ENCODE measurements at regions not wholly inside any gene's neighbourhood (a gene's known extent, or its start where the extent isn't known, plus 50 kb on each side); places are given as distances from the start of the nearest gene placed in this dataset.

- no peak for DNase-seq
Observed at GRCh38 chr5:5983261-5983980, 394.9 kb downstream of the MED10 start.

GRCh38 chr5:5981562-5981961 lies 396.8 kb downstream of the MED10 start:
- no peak for DNase-seq

- DNase-seq, result no peak
Observed at GRCh38 chr5:5980538-5980895, 397.8 kb downstream of the MED10 start.

- DNase-seq, result no peak
Observed at GRCh38 chr5:5979761-5980537, 398.4 kb downstream of the MED10 start.

- no peak for DNase-seq
Observed at GRCh38 chr5:5979377-5979760, 399.0 kb downstream of the MED10 start.

GRCh38 chr5:5978501-5979376 lies 399.6 kb downstream of the MED10 start:
- no peak for DNase-seq

GRCh38 chr5:5971203-5971602 lies 407.1 kb downstream of the MED10 start:
- DNase-seq, result no peak

- DNase-seq, result no peak
Observed at GRCh38 chr5:5969942-5970483, 408.3 kb downstream of the MED10 start.

GRCh38 chr5:5968981-5969380 lies 409.4 kb downstream of the MED10 start:
- no peak for DNase-seq

- no peak for DNase-seq
Observed at GRCh38 chr5:5967944-5968343, 410.4 kb downstream of the MED10 start.

- no peak for DNase-seq
Observed at GRCh38 chr5:5967373-5967772, 411.0 kb downstream of the MED10 start.

- DNase-seq, result no peak
Observed at GRCh38 chr5:5965132-5965531, 413.2 kb downstream of the MED10 start.

GRCh38 chr5:5964347-5964746 lies 414.0 kb downstream of the MED10 start:
- DNase-seq, result no peak

GRCh38 chr5:5957737-5958136 lies 420.6 kb downstream of the MED10 start:
- no peak for DNase-seq

GRCh38 chr5:5954275-5954598 lies 424.1 kb downstream of the MED10 start:
- no peak for DNase-seq

- DNase-seq, result no peak
Observed at GRCh38 chr5:5953584-5954274, 424.6 kb downstream of the MED10 start.

- DNase-seq, result no peak
Observed at GRCh38 chr5:5951953-5952352, 426.4 kb downstream of the MED10 start.

GRCh38 chr5:5950658-5951057 lies 427.7 kb downstream of the MED10 start:
- no peak for DNase-seq

GRCh38 chr5:5941486-5941885 lies 436.9 kb downstream of the MED10 start:
- DNase-seq, result no peak

- no peak for DNase-seq
Observed at GRCh38 chr5:5939759-5940370, 438.5 kb downstream of the MED10 start.

- no peak for DNase-seq
Observed at GRCh38 chr5:5933651-5934050, 444.7 kb downstream of the MED10 start.

GRCh38 chr5:5932824-5933223 lies 445.5 kb downstream of the MED10 start:
- DNase-seq, result no peak

Measured in bone marrow (tissue), 2 donors.